Upper lobe of left lung (tissue), 6 donors: ENCODE measurements at regions not wholly inside any gene's neighbourhood (a gene's known extent, or its start where the extent isn't known, plus 50 kb on each side); places are given as distances from the start of the nearest gene placed in this dataset.

Source experiments
- ATAC-seq, 2 donors: fragments of 200-7000 bp; cut with Tn5 transposase; one replicate each; pipeline ENCODE4 v1.9.1; 2022; ENCODE audit warnings: mild to moderate bottlenecking in 2 of 2, moderate library complexity in 2 of 2; ENCODE audit not compliant: low FRiP score in 2 of 2
- DNase-seq, 2 donors: peaks; one replicate each; pipeline ENCODE4 v3.0.0-alpha.2; 2019 to 2020
- H3K27ac ChIP-seq, 4 donors: fragments of 200-600 bp; sonication (generic); one replicate each; pipeline ENCODE4 v1.5.1; 2016 to 2019
- H3K27me3 ChIP-seq, 4 donors: fragments of 200-600 bp; sonication (generic); one replicate each; pipeline ENCODE4 v1.5.1; 2017 to 2019
- H3K36me3 ChIP-seq, 4 donors: fragments of 200-600 bp; sonication (generic); one replicate each; pipeline ENCODE4 v1.5.1; 2016 to 2019
- H3K4me1 ChIP-seq, 4 donors: fragments of 200-600 bp; sonication (generic); one replicate each; pipeline ENCODE4 v1.5.1; 2018 to 2019
- H3K4me3 ChIP-seq, 4 donors: fragments of 200-600 bp; sonication (generic); one replicate each; pipeline ENCODE4 v1.5.1; 2017 to 2019; ENCODE audit warnings: mild to moderate bottlenecking in 2 of 4, moderate library complexity in 1 of 4
- H3K9me3 ChIP-seq, 4 donors: fragments of 200-600 bp; sonication (generic); one replicate each; pipeline ENCODE4 v1.5.1; 2018 to 2019
- CTCF ChIP-seq, 6 experiments: fragments of 450-650 bp in 4 of 6; fragments of 200-600 bp in 2 of 6; sonication (generic) in 2 of 6; IDR thresholded peaks; one replicate each; pipeline ENCODE4 v1.5.1; 2016 to 2019; ENCODE audit warnings: antibody characterized with exemption in 6 of 6
- EP300 ChIP-seq, 4 donors: sonication (generic); formaldehyde crosslinking; IDR thresholded peaks; one replicate each; pipeline ENCODE4 v1.5.1; 2017; ENCODE audit warnings: antibody characterized with exemption in 4 of 4, control low read depth in 2 of 4
- POLR2A ChIP-seq, 4 donors: fragments of 450-650 bp; IDR thresholded peaks; one replicate each; pipeline ENCODE4 v1.5.1; 2016 to 2017; ENCODE audit warnings: antibody characterized with exemption in 4 of 4, mild to moderate bottlenecking in 2 of 4
- POLR2AphosphoS5 ChIP-seq, 2 donors: sonication (generic); formaldehyde crosslinking; IDR thresholded peaks; one replicate each; pipeline ENCODE4 v1.5.1; 2017; ENCODE audit warnings: antibody characterized with exemption in 2 of 2
- WGBS, 2 donors: methylation state at CpG; one replicate each; pipeline ENCODE4 v1.1.5; 2017 to 2018; 5-methylcytosine and 5-hydroxymethylcytosine counted together
- donor health status: DM: no; HTN: no; CAD: no; lungs with moderate emphysema.
- donor health status: DM: no; HTN: yes; CAD: no; lungs with severe emphysema.

- Histone ChIP-seq H3K4me1 (no peaks in the 10 kb centered on the region), H3K27me3 (no peaks in the 10 kb centered on the region), H3K4me3 (no peak overlapping the region), H3K36me3 (no peaks in the 10 kb centered on the region), H3K27ac (no peak overlapping the region), H3K9me3 (peaks cover 0 to 3% (median 0%) of the 10 kb centered on the region in 4 donors)
- 54 to 74% methylated on average over 7 of the region's 7 CpGs for WGBS, 2 donors
- no peak for ATAC-seq
- DNase-seq: no peak
- no peak for TF ChIP-seq POLR2AphosphoS5 (IDR thresholded peaks at IDR 0.05)
- TF ChIP-seq POLR2A (IDR thresholded peaks at IDR 0.05): no peak
- TF ChIP-seq EP300 (IDR thresholded peaks at IDR 0.05): no peak
- no peak for TF ChIP-seq CTCF (IDR thresholded peaks at IDR 0.05)
Measured at GRCh38 chr1:14118691-14119485, 418.9 kb downstream of the PRDM2 start.

GRCh38 chr1:14120895-14121294 lies 420.9 kb downstream of the PRDM2 start:
- H3K4me3 ChIP-seq: no peak overlapping the region

GRCh38 chr1:14128096-14128495 lies 428.1 kb downstream of the PRDM2 start:
- ATAC-seq (no peak), DNase-seq (no peak)
- Histone ChIP-seq H3K27ac (no peak overlapping the region), H3K4me1 (no peaks in the 10 kb centered on the region), H3K36me3 (no peaks in the 10 kb centered on the region), H3K27me3 (no peaks in the 10 kb centered on the region), H3K9me3 (no peaks in the 10 kb centered on the region), H3K4me3 (no peak overlapping the region)
- TF ChIP-seq POLR2AphosphoS5 (IDR thresholded peaks at IDR 0.05): no peak
- TF ChIP-seq POLR2A (IDR thresholded peaks at IDR 0.05): no peak
- TF ChIP-seq EP300 (IDR thresholded peaks at IDR 0.05): no peak
- no peak for TF ChIP-seq CTCF (IDR thresholded peaks at IDR 0.05)
- WGBS, 2 donors: 71 to 94% methylated on average over 1 of the region's 1 CpG

More at GRCh38 chr1:14120895-14121294, 420.9 kb downstream of the PRDM2 start:
- Histone ChIP-seq H3K27me3 (no peaks in the 10 kb centered on the region), H3K27ac (no peak overlapping the region), H3K36me3 (no peaks in the 10 kb centered on the region), H3K9me3 (peaks cover 0 to 3% (median 0%) of the 10 kb centered on the region in 4 donors), H3K4me1 (no peaks in the 10 kb centered on the region)
- DNase-seq: no peak
- 76 to 91% methylated on average over 2 of the region's 2 CpGs for WGBS, 2 donors
- no peak for TF ChIP-seq CTCF (IDR thresholded peaks at IDR 0.05)
- no peak for TF ChIP-seq POLR2A (IDR thresholded peaks at IDR 0.05)
- no peak for TF ChIP-seq POLR2AphosphoS5 (IDR thresholded peaks at IDR 0.05)
- no peak for TF ChIP-seq EP300 (IDR thresholded peaks at IDR 0.05)
- ATAC-seq: no peak

GRCh38 chr1:14129009-14129408 lies 429.0 kb downstream of the PRDM2 start:
- no peak overlapping the region for H3K4me3 ChIP-seq
- TF ChIP-seq EP300 (IDR thresholded peaks at IDR 0.05) (no peak), POLR2AphosphoS5 (IDR thresholded peaks at IDR 0.05) (no peak), POLR2A (IDR thresholded peaks at IDR 0.05) (no peak), CTCF (IDR thresholded peaks at IDR 0.05) (no peak)
- H3K36me3 ChIP-seq: no peaks in the 10 kb centered on the region
- no peaks in the 10 kb centered on the region for H3K9me3 ChIP-seq
- H3K27me3 ChIP-seq: no peaks in the 10 kb centered on the region
- WGBS, 2 donors: 83 to 96% methylated on average over 2 of the region's 2 CpGs
- no peak overlapping the region for H3K27ac ChIP-seq
- no peaks in the 10 kb centered on the region for H3K4me1 ChIP-seq
- no peak for DNase-seq
- ATAC-seq: no peak

- Histone ChIP-seq H3K36me3 (no peaks in the 10 kb centered on the region), H3K4me3 (no peak overlapping the region), H3K27ac (no peak overlapping the region), H3K4me1 (no peaks in the 10 kb centered on the region), H3K9me3 (no peaks in the 10 kb centered on the region), H3K27me3 (no peaks in the 10 kb centered on the region)
- DNase-seq (no peak), ATAC-seq (no peak)
- 58 to 76% methylated on average over 2 of the region's 2 CpGs for WGBS, 2 donors
- TF ChIP-seq POLR2AphosphoS5 (IDR thresholded peaks at IDR 0.05): no peak
- no peak for TF ChIP-seq EP300 (IDR thresholded peaks at IDR 0.05)
- no peak for TF ChIP-seq CTCF (IDR thresholded peaks at IDR 0.05)
- TF ChIP-seq POLR2A (IDR thresholded peaks at IDR 0.05): no peak
Measured at GRCh38 chr1:14135070-14135469, 435.1 kb downstream of the PRDM2 start.
